ENCODE measurements at regions not wholly inside any gene's neighbourhood (a gene's known extent, or its start where the extent isn't known, plus 50 kb on each side); places are given as distances from the start of the nearest gene placed in this dataset.

DNA sequence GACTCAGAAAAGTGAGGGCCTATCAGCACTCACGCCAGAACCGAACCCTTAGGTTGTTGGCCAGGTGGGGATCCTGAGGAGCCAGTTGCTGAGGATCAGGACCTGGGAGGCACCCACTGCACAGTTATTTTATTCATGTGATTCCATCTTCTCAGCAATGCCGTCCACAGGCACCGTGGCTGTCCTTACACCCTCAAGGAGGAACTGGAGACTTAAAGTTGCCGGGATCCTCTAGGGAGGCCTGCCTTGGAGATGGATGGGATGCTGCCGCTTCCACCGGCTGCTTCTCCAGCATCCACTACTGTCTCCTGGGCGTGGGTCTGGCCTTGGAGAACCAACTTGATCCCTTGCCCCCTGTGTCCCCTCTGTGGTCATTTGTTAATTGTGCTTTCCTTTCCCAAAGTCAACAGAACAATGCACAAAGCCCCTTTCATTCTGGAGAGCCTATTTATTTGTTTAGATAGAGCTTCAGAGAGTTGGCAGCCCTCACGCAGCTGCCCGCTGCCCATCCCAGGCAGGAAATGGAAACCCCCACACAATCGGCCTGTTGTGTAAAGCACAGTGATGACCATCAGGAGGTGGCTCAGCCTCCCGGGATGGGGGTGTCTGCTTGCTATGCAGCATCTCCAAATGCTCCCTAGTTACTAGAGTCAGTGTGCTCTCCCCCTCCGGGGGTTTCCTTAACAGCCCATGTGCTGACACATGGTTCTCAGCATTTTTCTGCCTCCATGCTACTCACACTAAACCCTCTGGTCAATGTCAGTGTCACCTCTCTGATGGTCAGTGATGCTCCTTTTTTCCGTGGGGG lies 52.9 kb upstream of the IGFBP3 start:
- no peak for DNase-seq

DNA sequence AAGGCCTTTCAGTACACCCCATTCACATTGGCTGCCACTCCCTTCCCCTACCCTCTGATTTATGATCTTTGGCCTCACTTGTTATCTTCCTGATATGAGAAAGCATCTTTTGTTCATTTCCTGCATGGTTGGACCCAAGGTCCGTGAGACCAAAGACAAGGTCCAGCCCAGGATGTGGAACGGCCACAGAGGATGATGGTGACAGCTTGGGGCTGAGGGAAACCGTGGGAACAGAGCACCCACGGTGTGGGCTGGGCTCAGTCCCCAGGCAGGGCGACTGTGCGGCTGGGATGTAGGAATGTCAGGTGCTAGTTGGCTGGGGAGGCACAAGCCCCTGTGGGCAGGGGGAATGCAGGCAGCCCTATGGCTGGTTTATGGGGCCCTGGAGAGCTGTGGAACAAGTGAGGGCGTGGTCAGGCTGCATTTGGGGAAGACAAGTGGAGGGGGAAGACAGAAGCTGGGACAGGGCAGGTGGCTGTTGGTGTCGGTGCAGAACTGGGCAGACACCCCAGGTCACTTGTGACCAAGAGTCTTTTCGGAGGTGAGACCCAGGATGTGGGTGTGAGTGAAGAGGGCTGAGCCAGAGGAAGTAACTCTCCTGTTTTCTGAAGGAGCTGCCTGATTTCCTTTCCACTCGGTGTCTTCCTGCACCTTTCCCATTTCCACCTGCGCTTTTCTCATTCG lies 51.7 kb upstream of the IGFBP3 start:
- DNase-seq = no peak

DNA sequence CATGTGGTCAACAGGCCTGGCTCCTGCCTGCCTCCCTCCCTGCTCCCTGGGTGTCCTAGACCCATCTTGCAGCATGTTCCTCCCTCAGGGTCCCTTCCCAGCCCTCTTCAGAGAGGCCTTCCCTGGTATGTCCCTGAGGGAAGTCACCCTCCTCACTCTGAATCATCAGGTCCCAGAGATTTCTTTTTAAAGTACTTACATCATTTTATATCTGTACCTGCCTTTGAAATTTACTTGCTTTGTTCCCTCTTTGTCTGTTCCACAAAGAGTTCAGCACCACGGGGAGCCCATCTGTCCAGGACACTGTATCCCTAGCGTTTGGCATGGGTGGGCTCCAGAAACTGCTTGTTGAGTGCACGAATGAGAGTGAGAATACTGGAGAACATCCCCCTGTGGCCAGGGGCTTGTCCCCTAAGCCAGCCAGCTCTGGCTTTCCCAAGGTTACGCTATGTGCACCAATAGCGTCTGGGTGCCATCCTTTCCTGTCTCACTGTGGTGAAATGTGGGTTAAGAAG lies 50.6 kb upstream of the IGFBP3 start:
- DNase-seq = no peak

DNA sequence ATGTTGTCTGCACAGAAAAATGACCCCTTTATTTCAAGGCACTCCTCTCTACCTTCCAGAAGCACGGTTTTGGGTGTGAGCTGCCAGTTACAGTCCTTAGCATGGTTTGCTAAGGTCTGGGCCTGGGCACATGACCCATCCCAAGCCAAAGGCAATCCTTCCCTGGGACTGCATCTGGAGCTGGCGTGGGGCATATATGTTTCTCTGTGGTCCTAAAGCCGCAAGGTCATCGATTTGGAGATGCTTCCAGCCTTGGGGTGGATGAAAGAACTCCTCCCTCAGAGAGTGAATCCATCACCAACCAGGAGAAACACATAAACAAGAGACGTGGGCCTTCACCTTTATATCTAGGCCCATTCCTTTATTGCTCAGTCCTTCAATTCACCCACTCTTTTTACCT lies 50.1 kb upstream of the IGFBP3 start:
- no peak for DNase-seq
